Muscle of leg (tissue), 3 donors: ENCODE measurements at regions not wholly inside any gene's neighbourhood (a gene's known extent, or its start where the extent isn't known, plus 50 kb on each side); places are given as distances from the start of the nearest gene placed in this dataset.

Experiments
- DNase-seq: peaks from one replicate; pipeline ENCODE4 v3.0.0; 2013
- H3K27ac ChIP-seq: one replicate; pipeline ENCODE4 v1.5.1; 2013; ENCODE audit warnings: mild to moderate bottlenecking, low read length, control low read depth
- H3K27me3 ChIP-seq: one replicate; pipeline ENCODE4 v1.6.1; 2013; ENCODE audit warnings: low read length; ENCODE audit not compliant: control insufficient read depth, insufficient read depth
- H3K36me3 ChIP-seq: one replicate; pipeline ENCODE4 v1.6.1; 2013; ENCODE audit warnings: low read length; ENCODE audit not compliant: control insufficient read depth, insufficient read depth
- H3K4me1 ChIP-seq: one replicate; pipeline ENCODE4 v1.6.1; 2013; ENCODE audit warnings: low read length; ENCODE audit not compliant: control insufficient read depth, insufficient read depth
- H3K4me3 ChIP-seq: one replicate; pipeline ENCODE4 v1.5.1; 2013; ENCODE audit warnings: low read length, control low read depth
- H3K9me3 ChIP-seq: replicated peaks from 2 replicates; pipeline ENCODE4 v1.6.1; 2013; ENCODE audit warnings: low read depth, low read length; ENCODE audit not compliant: control insufficient read depth
- WGBS: methylation state at CpG from one replicate; pipeline ENCODE4 v1.1.5; 2013; ENCODE audit warnings: missing lambda C conversion rate; ENCODE audit not compliant: insufficient coverage; 5-methylcytosine and 5-hydroxymethylcytosine counted together

DNA sequence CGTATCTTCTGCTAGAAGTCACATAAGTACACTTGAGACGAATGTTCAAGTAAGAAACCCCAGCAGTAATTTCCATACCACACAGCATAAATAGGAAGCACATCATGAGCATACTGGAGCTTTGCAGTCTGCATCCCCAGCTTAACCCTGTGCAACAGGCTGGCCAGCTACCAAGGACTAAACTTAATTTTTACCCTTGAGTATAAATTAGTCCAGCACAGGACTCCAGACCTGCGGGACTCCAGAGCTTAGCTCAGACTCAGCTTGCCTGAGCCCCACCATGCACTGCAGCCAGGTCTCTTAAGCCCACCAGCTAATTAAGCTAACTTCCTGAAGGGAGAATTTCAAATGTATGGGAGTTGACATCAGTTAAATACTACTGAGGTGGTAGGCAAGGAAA is 491.0 kb downstream of the ARHGEF28 start:
- Histone ChIP-seq H3K4me1 (peaks cover 9% of the 10 kb centered on the region), H3K27me3 (no peaks in the 10 kb centered on the region), H3K36me3 (no peaks in the 10 kb centered on the region), H3K9me3 (peaks cover 5% of the 10 kb centered on the region), H3K4me3 (no peak overlapping the region), H3K27ac (no peak overlapping the region)
- no CpG with 5 or more reads among the region's 3 CpGs for WGBS
- peak; percentile 56 for DNase-seq

DNA sequence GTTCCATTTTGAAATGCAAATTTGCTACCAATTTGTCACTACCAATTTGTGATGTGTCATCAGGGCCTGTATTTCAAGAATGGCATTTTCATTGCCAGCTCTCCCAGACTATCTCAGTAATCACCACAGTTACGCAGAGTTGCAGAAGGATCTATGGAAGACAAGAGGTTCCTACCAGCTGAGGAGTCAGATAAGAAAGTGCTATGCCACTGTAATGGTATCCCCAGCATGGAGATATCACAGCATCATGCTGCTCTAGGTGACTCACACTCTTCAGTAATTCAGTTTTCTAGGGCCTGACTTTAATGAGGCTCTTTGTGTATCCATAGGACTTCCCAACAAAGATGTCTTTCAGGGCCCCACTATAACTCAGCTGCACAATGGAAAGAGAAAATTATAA is 490.3 kb downstream of the ARHGEF28 start:
- WGBS: no CpG with 5 or more reads among the region's 1 CpG
- no peak for DNase-seq
- no peaks in the 10 kb centered on the region for H3K36me3 ChIP-seq
- no peak overlapping the region for H3K4me3 ChIP-seq
- H3K9me3 ChIP-seq: peaks cover 5% of the 10 kb centered on the region
- no peak overlapping the region for H3K27ac ChIP-seq
- H3K27me3 ChIP-seq: no peaks in the 10 kb centered on the region
- peaks cover 9% of the 10 kb centered on the region for H3K4me1 ChIP-seq

DNA sequence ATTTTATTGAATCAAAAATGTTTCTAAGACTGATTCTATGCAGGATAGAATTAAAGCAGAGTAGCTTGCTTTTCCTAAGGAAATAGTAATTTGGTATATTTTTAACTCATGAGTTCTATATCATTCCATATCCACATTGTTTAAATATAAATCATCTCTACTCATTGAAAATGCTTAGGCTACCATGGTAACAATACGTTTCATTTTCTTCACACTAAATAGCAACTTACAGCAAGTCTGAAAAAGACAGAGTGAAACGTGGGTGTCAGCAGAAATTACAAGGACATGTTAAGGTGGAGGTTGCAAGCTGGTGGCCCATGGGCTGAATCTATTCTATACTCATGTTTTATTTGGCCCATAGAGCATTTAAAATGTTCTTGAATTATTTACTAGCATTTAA is 487.9 kb downstream of the ARHGEF28 start:
- H3K27me3 ChIP-seq: no peaks in the 10 kb centered on the region
- WGBS: no CpG with 5 or more reads among the region's 2 CpGs
- no peaks in the 10 kb centered on the region for H3K36me3 ChIP-seq
- no peak overlapping the region for H3K27ac ChIP-seq
- peaks cover 12% of the 10 kb centered on the region for H3K4me1 ChIP-seq
- peaks cover 3% of the 10 kb centered on the region for H3K9me3 ChIP-seq
- DNase-seq: no peak
- no peak overlapping the region for H3K4me3 ChIP-seq

DNA sequence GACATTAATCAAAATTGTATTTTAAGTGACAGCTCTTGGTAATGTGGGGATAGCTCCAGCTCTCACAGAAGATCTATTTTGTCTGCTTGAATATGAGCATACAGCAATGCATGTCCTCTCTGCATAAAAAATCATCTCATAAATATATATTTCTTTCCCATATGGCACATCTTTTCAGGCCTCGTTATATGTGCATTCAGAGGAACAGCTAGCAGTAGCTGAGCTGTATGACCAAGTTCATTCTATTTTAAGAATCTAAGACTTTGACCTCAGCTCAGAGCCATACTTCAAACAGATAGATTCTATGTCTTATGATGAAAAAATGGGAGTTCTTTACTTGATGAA is 487.2 kb downstream of the ARHGEF28 start:
- peaks cover 13% of the 10 kb centered on the region for H3K4me1 ChIP-seq
- no peaks in the 10 kb centered on the region for H3K36me3 ChIP-seq
- WGBS: no CpG with 5 or more reads among the region's 1 CpG
- H3K9me3 ChIP-seq: no peaks in the 10 kb centered on the region
- H3K27ac ChIP-seq: peak overlapping the region; percentile 48
- no peak for DNase-seq
- H3K27me3 ChIP-seq: no peaks in the 10 kb centered on the region
- H3K4me3 ChIP-seq: no peak overlapping the region

DNA sequence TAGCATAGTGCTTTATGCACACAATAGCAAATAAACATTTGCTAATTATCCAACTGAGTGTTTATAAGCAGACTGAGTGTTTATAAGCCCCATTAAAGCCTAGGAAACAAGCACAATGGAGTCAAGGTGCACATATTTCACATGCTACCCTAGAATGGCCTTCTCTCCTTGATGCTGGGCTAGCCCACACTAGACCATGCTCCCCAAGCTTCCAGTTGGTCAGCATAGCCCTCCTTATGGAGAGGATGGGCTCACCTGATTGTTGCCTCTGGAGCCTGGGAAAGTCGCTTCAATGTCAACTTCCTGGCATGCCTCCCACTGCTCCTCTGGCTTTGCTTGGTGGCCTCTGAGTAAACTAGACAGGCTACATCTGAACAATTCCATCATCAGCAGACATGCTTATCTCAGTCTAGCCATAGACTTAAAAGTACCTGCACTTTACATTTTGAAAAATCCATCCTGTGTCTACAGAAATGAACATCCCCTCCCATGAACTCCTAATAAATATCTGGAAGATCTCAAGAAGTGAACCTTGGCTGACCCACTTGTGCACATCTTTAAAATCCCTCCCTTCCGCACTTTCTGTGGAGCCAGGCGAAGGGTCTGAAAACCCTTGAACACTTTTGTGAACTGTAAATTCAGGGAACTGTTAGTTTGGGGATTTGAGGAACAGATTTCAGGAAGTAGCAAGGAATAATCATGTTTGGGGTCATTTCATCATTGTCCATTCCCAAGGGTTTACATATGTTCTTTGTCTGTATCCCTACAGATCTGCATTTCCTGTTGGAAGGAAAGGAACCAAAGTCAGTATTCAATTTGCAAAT is 486.6 kb downstream of the ARHGEF28 start:
- no peaks in the 10 kb centered on the region for H3K36me3 ChIP-seq
- DNase-seq: peak; percentile 95
- no peaks in the 10 kb centered on the region for H3K27me3 ChIP-seq
- no peak overlapping the region for H3K4me3 ChIP-seq
- WGBS: 22% methylated on average over 1 of the region's 3 CpGs
- no peaks in the 10 kb centered on the region for H3K9me3 ChIP-seq
- peaks cover 19% of the 10 kb centered on the region for H3K4me1 ChIP-seq
- peak overlapping the region; percentile 48 for H3K27ac ChIP-seq

DNA sequence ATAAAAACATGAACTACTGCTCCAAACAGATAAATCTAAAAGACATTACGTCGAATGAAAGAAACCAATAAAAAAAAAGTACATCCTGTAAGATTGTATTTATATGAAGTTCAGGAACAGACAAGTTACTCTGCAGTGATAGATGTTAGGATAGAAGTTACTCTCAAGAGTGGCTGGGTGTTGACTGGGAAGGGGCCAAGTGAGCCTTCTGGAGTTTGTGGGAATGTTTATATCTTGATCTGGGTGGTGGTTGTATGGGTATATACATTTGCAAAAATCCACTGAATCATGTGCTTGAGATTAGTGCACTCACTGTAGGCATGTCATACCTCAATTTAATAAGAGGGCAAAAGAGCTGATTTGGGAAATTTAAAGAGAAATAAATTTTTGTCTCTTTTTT is 485.8 kb downstream of the ARHGEF28 start:
- DNase-seq: no peak
- Histone ChIP-seq H3K27me3 (no peaks in the 10 kb centered on the region), H3K27ac (no peak overlapping the region), H3K36me3 (no peaks in the 10 kb centered on the region), H3K4me1 (peaks cover 19% of the 10 kb centered on the region), H3K9me3 (no peaks in the 10 kb centered on the region), H3K4me3 (no peak overlapping the region)
- no CpG with 5 or more reads among the region's 2 CpGs for WGBS

DNA sequence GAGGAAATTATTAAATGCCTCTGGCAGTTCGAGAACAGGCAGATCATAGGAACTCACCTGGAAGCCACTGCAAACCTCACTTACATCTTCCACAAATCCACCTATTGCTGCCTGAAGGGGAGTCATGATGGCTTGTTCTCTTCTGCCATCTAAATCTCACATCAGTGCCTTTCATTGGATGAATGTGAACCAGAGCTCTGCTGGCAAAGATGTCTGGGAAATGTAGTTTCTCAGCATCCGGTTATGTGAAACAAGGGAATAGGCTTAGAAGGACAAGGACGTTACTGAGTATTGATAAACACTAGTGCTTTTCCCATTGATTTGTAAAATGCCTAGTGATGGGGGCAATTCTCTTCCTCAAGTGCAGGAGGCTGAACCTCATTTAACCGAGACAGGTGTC is 483.3 kb downstream of the ARHGEF28 start:
- Histone ChIP-seq H3K27me3 (no peaks in the 10 kb centered on the region), H3K27ac (no peak overlapping the region), H3K4me3 (no peak overlapping the region), H3K9me3 (no peaks in the 10 kb centered on the region), H3K4me1 (peaks cover 30% of the 10 kb centered on the region), H3K36me3 (no peaks in the 10 kb centered on the region)
- 71% methylated on average over 1 of the region's 4 CpGs for WGBS
- no peak for DNase-seq

DNA sequence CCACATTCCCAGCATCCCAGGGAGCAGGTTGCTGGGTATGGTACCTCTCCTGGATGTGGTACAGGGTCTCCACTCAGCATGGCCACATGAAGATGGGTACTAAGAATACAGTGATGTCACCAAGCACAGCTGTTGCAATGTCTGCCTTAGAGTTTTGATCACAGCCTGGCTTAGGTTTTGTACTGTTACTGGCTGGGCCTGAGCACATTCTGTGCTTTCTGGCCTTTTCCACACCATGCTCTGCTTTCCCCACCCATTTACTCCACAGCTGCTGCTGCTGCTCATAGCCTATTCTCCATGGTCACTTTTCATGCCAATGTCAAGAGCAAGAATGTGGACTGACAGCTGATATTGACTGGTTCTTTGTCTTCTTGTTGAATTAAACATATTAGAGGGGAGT is 481.9 kb downstream of the ARHGEF28 start:
- no peaks in the 10 kb centered on the region for H3K36me3 ChIP-seq
- H3K4me3 ChIP-seq: no peak overlapping the region
- DNase-seq: peak; percentile 92
- peak overlapping the region; percentile 89 for H3K27ac ChIP-seq
- H3K9me3 ChIP-seq: no peaks in the 10 kb centered on the region
- H3K4me1 ChIP-seq: peaks cover 34% of the 10 kb centered on the region
- no peaks in the 10 kb centered on the region for H3K27me3 ChIP-seq

DNA sequence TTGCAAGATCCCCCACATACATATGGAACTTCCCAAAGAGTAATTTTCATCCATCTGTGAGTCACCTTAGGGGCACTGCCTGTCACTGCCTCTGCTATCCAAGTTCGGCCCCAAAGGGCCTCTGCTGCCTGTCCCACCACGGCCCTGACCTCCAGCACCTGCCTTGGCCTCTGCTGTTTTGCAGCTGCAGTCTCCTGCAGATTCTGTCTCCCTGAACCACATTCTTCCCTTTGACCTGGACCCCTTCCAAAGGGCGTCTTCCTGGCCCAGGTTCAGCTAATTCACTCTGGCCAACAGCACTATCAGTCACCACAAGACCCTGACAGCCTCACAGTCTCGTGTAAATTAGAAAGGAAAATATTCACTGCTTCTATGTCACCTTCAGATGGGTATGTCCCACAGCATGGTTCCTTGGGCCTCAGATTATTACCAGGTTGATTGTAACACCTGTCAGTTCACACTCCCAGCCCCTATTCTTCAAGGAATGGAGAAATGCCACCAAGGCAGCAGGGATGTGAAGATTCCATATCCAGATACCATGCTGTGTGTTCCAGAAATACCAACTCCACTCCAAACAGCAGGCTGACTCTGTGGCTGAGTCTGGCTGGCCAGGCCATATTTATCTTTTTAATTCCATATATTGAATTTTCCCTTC is 479.3 kb downstream of the ARHGEF28 start:
- peak; percentile 52 for DNase-seq
- Histone ChIP-seq H3K27me3 (no peaks in the 10 kb centered on the region), H3K36me3 (no peaks in the 10 kb centered on the region), H3K9me3 (no peaks in the 10 kb centered on the region), H3K4me1 (peaks cover 35% of the 10 kb centered on the region), H3K4me3 (no peak overlapping the region), H3K27ac (no peak overlapping the region)
- WGBS: 36% methylated on average over 4 of the region's 4 CpGs

DNA sequence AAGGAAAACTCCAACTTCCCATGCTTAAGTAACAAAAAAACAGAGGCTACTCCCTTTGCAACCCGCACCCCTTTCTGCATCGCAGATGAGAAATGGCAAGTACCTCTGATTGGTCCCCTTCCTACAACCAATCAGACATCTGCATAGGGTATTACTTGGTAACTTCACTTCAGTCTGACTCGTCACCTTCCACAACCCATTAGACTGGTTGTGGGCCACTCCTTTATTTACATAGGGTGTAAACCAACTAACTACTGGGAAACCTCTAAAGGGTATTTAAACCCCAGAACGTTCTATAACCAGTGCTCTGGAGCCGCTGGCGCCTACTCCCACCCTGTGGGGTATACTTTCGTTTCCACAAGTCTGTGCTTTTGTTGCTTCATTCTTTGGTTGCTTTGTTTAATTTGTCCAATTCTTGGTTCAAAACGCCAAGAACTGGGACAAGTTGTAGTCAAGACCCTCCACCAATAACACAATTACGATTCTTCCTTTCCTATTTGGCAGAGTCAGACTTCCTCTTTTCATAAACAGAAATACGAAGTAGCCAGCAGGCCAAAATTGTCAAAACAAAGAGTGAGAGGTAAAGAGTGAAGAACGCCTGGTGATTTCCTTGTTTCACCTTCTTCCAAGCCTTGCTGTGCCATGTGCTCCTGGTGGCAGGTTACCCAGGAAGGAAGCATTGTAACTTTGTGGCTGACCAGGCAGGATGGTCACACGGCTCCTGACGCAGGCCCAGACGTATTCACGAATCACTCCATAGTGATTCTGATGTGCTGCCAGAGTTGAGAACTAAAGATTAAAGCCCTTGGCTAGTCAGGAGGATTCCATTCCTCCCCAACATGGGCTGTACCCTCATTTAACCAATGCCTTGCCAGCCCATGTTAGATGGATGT is 477.4 kb downstream of the ARHGEF28 start:
- Histone ChIP-seq H3K27ac (no peak overlapping the region), H3K4me1 (peaks cover 35% of the 10 kb centered on the region), H3K27me3 (no peaks in the 10 kb centered on the region), H3K36me3 (no peaks in the 10 kb centered on the region), H3K4me3 (no peak overlapping the region), H3K9me3 (peaks cover 5% of the 10 kb centered on the region)
- WGBS: 73% methylated on average over 7 of the region's 15 CpGs
- no peak for DNase-seq
